ENCODE measurements at regions not wholly inside any gene's neighbourhood (a gene's known extent, or its start where the extent isn't known, plus 50 kb on each side); places are given as distances from the start of the nearest gene placed in this dataset.

GRCh38 chr4:122086338-122087065, 65.6 kb upstream of the BLTP1 start:
- TF ChIP-seq CTCF (conservative IDR thresholded peaks at IDR 0.05; ENCODE audit: low read depth, low read length) (no peak), EZH2 (IDR thresholded peaks at IDR 0.05; ENCODE audit: low read length, unreplicated experiment) (no peak)

Measured in PC-3 (cell line).